Right lobe of liver (tissue), 6 donors: ENCODE measurements at regions not wholly inside any gene's neighbourhood (a gene's known extent, or its start where the extent isn't known, plus 50 kb on each side); places are given as distances from the start of the nearest gene placed in this dataset.

ENCODE experiments used
- ATAC-seq, 4 donors: fragments of 200-7000 bp; cut with Tn5 transposase; one replicate each; pipeline ENCODE4 v1.9.1; 2020; ENCODE audit warnings: mild to moderate bottlenecking in 4 of 4, moderate library complexity in 4 of 4
- DNase-seq, 3 donors: peaks; one replicate each; pipeline ENCODE4 v3.0.0-alpha.2; 2020
- H3K27ac ChIP-seq, 3 donors: fragments of 200-600 bp; one replicate each; pipeline ENCODE4 v1.8.0; 2022
- H3K27me3 ChIP-seq, 2 donors: fragments of 200-600 bp; one replicate each; pipeline ENCODE4 v1.8.0; 2022
- H3K36me3 ChIP-seq, 4 donors: fragments of 200-600 bp; sonication (generic) in 1 of 4; one replicate each; pipeline versions ENCODE4 v1.5.1 to v1.8.0; 2017 to 2022; ENCODE audit warnings: control low read depth in 1 of 4
- H3K4me1 ChIP-seq, 4 donors: fragments of 200-600 bp; sonication (generic) in 1 of 4; one replicate each; pipeline versions ENCODE4 v1.5.1 to v1.8.0; 2017 to 2022; ENCODE audit warnings: control low read depth in 1 of 4
- H3K4me3 ChIP-seq, 3 donors: fragments of 200-600 bp; one replicate each; pipeline ENCODE4 v1.8.0; 2022
- H3K9me3 ChIP-seq, 4 donors: fragments of 200-600 bp; sonication (generic) in 1 of 4; one replicate each; pipeline versions ENCODE4 v1.5.1 to v1.8.0; 2017 to 2022; ENCODE audit warnings: control low read depth in 1 of 4
- POLR2A ChIP-seq: fragments of 450-650 bp; IDR thresholded peaks from one replicate; pipeline ENCODE4 v1.6.1; 2017; ENCODE audit warnings: antibody characterized with exemption, mild to moderate bottlenecking
- whole genome bisulfite sequencing: methylation state at CpG from one replicate; pipeline ENCODE4 v1.1.6; 2018; ENCODE audit warnings: low coverage, low lambda C conversion rate; ENCODE audit not compliant: insufficient coverage; ENCODE audit errors: missing lambda C conversion rate; 5-methylcytosine and 5-hydroxymethylcytosine counted together
- intact Hi-C, 2 donors: fragments of 100-400 bp; cut with DNase I; formaldehyde crosslinking; loops; one replicate each; pipeline versions ENCODE4 v1.11.2 to v1.14.1; 2022
- TF ChIP-seq, protein P1 (sequence below), 4 donors: fragments of 200-600 bp in 3 of 4; fragments of 450-650 bp in 1 of 4; IDR thresholded peaks; one replicate each; pipeline versions ENCODE4 v1.5.1 to v1.8.0; 2016 to 2022; ENCODE audit warnings: antibody characterized with exemption in 4 of 4, mild to moderate bottlenecking in 2 of 4
- donor health status: DM: no; HTN: yes; CAD: no.
- donor health status: DM: no; HTN: no; CAD: no.
- donor health status: DM: no; HTN: no; CAD: no.
- donor health status: DM: no; HTN: yes; CAD: no.
- donor health status: DM: no; HTN: yes; CAD: no.

DNA sequence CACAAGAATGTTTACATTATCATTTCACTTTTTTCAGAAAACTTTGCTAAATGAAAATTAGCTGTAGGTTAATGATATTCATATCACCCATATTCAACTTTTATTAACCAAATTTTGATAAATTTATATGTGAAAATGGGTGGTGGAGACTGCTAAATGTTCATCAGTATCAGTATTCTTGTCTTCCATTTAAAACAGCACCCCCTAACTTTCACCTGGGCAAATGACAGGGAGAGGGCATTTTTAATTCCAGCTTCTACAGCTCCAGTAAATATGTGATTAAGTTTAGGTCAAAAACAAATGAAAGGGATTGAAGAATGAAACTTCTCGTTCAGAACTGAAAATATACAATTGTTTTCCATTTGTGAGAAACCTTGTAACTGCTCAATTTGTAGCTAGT is 722.2 kb downstream of the KCNT2 start:
- no peaks in the 10 kb centered on the region for H3K27me3 ChIP-seq
- no peak overlapping the region for H3K4me3 ChIP-seq
- 24% methylated on average over 1 of the region's 1 CpG for WGBS
- H3K9me3 ChIP-seq = no peaks in the 10 kb centered on the region
- DNase-seq (no peak), ATAC-seq (no peak)
- no peak for TF ChIP-seq POLR2A
- TF ChIP-seq, protein P1, sequence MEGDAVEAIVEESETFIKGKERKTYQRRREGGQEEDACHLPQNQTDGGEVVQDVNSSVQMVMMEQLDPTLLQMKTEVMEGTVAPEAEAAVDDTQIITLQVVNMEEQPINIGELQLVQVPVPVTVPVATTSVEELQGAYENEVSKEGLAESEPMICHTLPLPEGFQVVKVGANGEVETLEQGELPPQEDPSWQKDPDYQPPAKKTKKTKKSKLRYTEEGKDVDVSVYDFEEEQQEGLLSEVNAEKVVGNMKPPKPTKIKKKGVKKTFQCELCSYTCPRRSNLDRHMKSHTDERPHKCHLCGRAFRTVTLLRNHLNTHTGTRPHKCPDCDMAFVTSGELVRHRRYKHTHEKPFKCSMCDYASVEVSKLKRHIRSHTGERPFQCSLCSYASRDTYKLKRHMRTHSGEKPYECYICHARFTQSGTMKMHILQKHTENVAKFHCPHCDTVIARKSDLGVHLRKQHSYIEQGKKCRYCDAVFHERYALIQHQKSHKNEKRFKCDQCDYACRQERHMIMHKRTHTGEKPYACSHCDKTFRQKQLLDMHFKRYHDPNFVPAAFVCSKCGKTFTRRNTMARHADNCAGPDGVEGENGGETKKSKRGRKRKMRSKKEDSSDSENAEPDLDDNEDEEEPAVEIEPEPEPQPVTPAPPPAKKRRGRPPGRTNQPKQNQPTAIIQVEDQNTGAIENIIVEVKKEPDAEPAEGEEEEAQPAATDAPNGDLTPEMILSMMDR (IDR thresholded peaks at IDR 0.05) = no peak
- intact Hi-C loops = no loop called here
- no peaks in the 10 kb centered on the region for H3K36me3 ChIP-seq
- H3K27ac ChIP-seq = no peak overlapping the region
- no peaks in the 10 kb centered on the region for H3K4me1 ChIP-seq

DNA sequence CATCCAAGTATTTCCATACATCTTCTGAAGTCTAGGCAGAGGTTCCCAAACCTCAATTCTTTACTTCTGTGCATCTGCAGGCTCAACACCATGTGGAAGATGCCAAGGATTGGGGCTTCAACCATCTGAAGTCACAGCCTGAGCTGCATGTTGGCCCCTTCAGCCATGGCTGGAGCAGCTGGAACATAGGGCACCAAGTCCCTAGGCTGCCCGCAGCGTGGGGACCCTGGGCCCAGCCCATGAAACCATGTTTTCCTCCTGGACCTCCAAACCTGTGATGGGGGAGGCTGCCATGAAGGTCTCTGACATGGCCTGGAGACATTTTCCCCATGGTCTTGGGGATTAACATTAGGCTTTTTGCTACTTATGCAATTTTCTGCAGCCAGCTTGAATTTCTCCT is 729.8 kb downstream of the KCNT2 start:
- intact Hi-C loops = no loop called here
- WGBS = no CpG with 5 or more reads among the region's 2 CpGs
- Histone ChIP-seq H3K27me3 (no peaks in the 10 kb centered on the region), H3K27ac (no peak overlapping the region), H3K4me3 (no peak overlapping the region), H3K4me1 (no peaks in the 10 kb centered on the region), H3K36me3 (no peaks in the 10 kb centered on the region), H3K9me3 (no peaks in the 10 kb centered on the region)
- ATAC-seq (no peak), DNase-seq (no peak)
- TF ChIP-seq, protein P1 (IDR thresholded peaks at IDR 0.05) = no peak
- no peak for TF ChIP-seq POLR2A

DNA sequence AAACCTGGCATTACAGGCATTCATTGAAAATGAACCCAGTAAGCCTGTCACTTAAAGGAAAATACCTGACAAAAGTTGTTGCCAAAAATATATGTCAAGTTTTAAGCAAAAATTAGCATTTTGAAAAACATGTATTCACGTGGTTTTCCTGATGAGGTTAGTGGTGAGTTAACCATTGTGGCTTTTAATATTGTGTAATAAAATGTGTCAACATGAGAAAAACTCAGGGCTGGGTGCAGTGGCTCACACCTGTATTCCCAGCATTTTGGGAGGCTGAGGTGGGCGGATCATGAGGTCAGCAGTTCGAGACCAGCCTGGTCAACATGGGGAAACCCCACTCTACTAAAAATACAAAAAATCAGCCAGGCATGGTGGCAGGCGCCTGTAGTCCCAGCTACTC is 731.4 kb downstream of the KCNT2 start:
- no peaks in the 10 kb centered on the region for H3K9me3 ChIP-seq
- ATAC-seq (no peak), DNase-seq (no peak)
- no peaks in the 10 kb centered on the region for H3K36me3 ChIP-seq
- no peak overlapping the region for H3K4me3 ChIP-seq
- H3K27me3 ChIP-seq = no peaks in the 10 kb centered on the region
- 53% methylated on average over 4 of the region's 4 CpGs for WGBS
- H3K27ac ChIP-seq = no peak overlapping the region
- H3K4me1 ChIP-seq = no peaks in the 10 kb centered on the region
- intact Hi-C loops = no loop called here
- no peak for TF ChIP-seq POLR2A
- TF ChIP-seq, protein P1 (IDR thresholded peaks at IDR 0.05) = no peak

DNA sequence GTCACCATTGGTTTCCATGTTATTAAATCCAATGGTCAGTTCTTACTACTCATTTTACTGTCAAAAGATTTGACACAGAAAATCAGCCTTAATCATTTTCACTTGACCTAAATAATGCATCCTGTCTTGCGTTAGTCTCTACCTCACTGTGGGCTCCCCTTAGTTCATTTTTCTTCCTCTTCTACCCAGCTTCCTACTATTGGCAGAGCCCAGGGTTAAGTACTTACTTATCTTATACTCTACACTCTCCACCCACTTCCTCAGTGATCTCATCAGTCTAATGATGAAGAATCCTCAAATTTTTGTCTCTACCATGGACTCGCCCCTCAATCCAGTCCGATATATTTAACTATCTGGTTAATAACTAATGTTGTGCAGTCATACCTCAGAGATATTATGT is 735.9 kb downstream of the KCNT2 start:
- ATAC-seq (no peak), DNase-seq (no peak)
- WGBS = 35% methylated on average over 3 of the region's 3 CpGs
- Histone ChIP-seq H3K27me3 (no peaks in the 10 kb centered on the region), H3K4me1 (no peaks in the 10 kb centered on the region), H3K27ac (no peak overlapping the region), H3K9me3 (no peaks in the 10 kb centered on the region), H3K36me3 (no peaks in the 10 kb centered on the region), H3K4me3 (no peak overlapping the region)
- intact Hi-C loops = no loop called here
- no peak for TF ChIP-seq POLR2A
- TF ChIP-seq, protein P1 (IDR thresholded peaks at IDR 0.05) = no peak

DNA sequence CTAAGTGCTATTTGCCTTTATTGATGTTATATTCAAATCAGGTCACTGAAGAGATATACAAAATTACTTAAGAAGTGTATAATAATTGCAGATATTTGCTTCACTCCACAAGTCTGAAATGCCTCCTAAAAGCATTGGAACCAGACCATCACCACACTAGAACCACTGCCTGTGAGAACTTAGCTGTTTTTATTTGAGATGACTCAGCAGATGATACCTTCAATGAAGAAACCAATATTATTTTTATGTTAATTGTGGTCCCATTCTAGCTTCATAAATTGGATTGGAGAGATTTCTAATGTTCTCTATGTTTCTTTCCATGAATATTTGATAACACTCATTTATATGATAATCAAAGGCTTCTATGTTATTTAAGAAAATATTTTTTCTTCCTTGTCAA is 740.6 kb downstream of the KCNT2 start:
- Histone ChIP-seq H3K27me3 (no peaks in the 10 kb centered on the region), H3K4me1 (no peaks in the 10 kb centered on the region), H3K9me3 (no peaks in the 10 kb centered on the region), H3K27ac (no peak overlapping the region), H3K4me3 (no peak overlapping the region), H3K36me3 (no peaks in the 10 kb centered on the region)
- ATAC-seq (no peak), DNase-seq (no peak)
- TF ChIP-seq, protein P1 (IDR thresholded peaks at IDR 0.05) = no peak
- TF ChIP-seq POLR2A = no peak
- intact Hi-C loops = no loop called here
